ENCODE measurements at regions not wholly inside any gene's neighbourhood (a gene's known extent, or its start where the extent isn't known, plus 50 kb on each side); places are given as distances from the start of the nearest gene placed in this dataset.

GRCh38 chr6:5904532-5904931 is 102.2 kb downstream of the NRN1 start:
- Histone ChIP-seq H3K27me3 (ENCODE audit: control insufficient read depth, insufficient read depth, low read length) (no peaks in the 10 kb centered on the region), H3K27ac (ENCODE audit: insufficient read depth, low read length) (no peak overlapping the region), H3K79me2 (ENCODE audit: control insufficient read depth, insufficient read depth, low read length) (no peaks in the 10 kb centered on the region), H3K4me2 (ENCODE audit: extremely low read depth, insufficient read depth, low read length) (no peak overlapping the region), H3K4me3 (replicated peaks in 1 of 4; ENCODE audit: control extremely low read depth in 1 of 4, insufficient read depth in 1 of 4, low read depth in 3 of 4, low read length in 4 of 4) (no peak overlapping the region), H3K4me1 (ENCODE audit: control insufficient read depth, extremely low read depth, insufficient read depth, low read length) (peaks cover 9% of the 10 kb centered on the region), H3K36me3 (ENCODE audit: control insufficient read depth, insufficient read depth, low read length) (no peaks in the 10 kb centered on the region), H2AFZ (ENCODE audit: low read length) (no peak overlapping the region), H3K9ac (ENCODE audit: insufficient read depth, low read length) (no peak overlapping the region), H4K20me1 (ENCODE audit: control insufficient read depth, extremely low read depth, insufficient read depth, low read length) (no peaks in the 10 kb centered on the region), H3K9me3 (ENCODE audit: control insufficient read depth, insufficient read depth, low read depth, low read length) (no peaks in the 10 kb centered on the region)
- no peak for DNase-seq (ENCODE audit: low read depth in 2 of 2)
- no peak for TF ChIP-seq CTCF (conservative IDR thresholded peaks at IDR 0.05 in 1 of 2, IDR thresholded peaks at IDR 0.05 in 1 of 2; ENCODE audit: low read depth in 1 of 2, low read length in 2 of 2)
- TF ChIP-seq EZH2 (IDR thresholded peaks at IDR 0.05; ENCODE audit: low read length, missing control alignments): no peak

- Histone ChIP-seq H3K79me2 (ENCODE audit: control insufficient read depth, insufficient read depth, low read length) (no peaks in the 10 kb centered on the region), H3K4me2 (ENCODE audit: extremely low read depth, insufficient read depth, low read length) (no peak overlapping the region), H3K9me3 (ENCODE audit: control insufficient read depth, insufficient read depth, low read depth, low read length) (no peaks in the 10 kb centered on the region), H2AFZ (ENCODE audit: low read length) (no peak overlapping the region), H3K9ac (ENCODE audit: insufficient read depth, low read length) (no peak overlapping the region), H4K20me1 (ENCODE audit: control insufficient read depth, extremely low read depth, insufficient read depth, low read length) (no peaks in the 10 kb centered on the region), H3K4me3 (replicated peaks in 1 of 4; ENCODE audit: control extremely low read depth in 1 of 4, insufficient read depth in 1 of 4, low read depth in 3 of 4, low read length in 4 of 4) (no peak overlapping the region), H3K27ac (ENCODE audit: insufficient read depth, low read length) (no peak overlapping the region), H3K4me1 (ENCODE audit: control insufficient read depth, extremely low read depth, insufficient read depth, low read length) (no peaks in the 10 kb centered on the region), H3K27me3 (ENCODE audit: control insufficient read depth, insufficient read depth, low read length) (no peaks in the 10 kb centered on the region), H3K36me3 (ENCODE audit: control insufficient read depth, insufficient read depth, low read length) (no peaks in the 10 kb centered on the region)
- TF ChIP-seq EZH2 (IDR thresholded peaks at IDR 0.05; ENCODE audit: low read length, missing control alignments) (no peak), CTCF (conservative IDR thresholded peaks at IDR 0.05 in 1 of 2, IDR thresholded peaks at IDR 0.05 in 1 of 2; ENCODE audit: low read depth in 1 of 2, low read length in 2 of 2) (no peak)
- no peak for DNase-seq (ENCODE audit: low read depth in 2 of 2)
These were observed 107.3 kb downstream of the NRN1 start for GRCh38 chr6:5899216-5900045.

GRCh38 chr6:5898563-5898962 is 108.2 kb downstream of the NRN1 start:
- no peaks in the 10 kb centered on the region for H3K79me2 ChIP-seq (ENCODE audit: control insufficient read depth, insufficient read depth, low read length)
- no peak overlapping the region for H3K9ac ChIP-seq (ENCODE audit: insufficient read depth, low read length)
- H3K27ac ChIP-seq (ENCODE audit: insufficient read depth, low read length): no peak overlapping the region
- H3K4me3 ChIP-seq (replicated peaks in 1 of 4; ENCODE audit: control extremely low read depth in 1 of 4, insufficient read depth in 1 of 4, low read depth in 3 of 4, low read length in 4 of 4): no peak overlapping the region
- no peak overlapping the region for H3K4me2 ChIP-seq (ENCODE audit: extremely low read depth, insufficient read depth, low read length)
- TF ChIP-seq CTCF (conservative IDR thresholded peaks at IDR 0.05 in 1 of 2, IDR thresholded peaks at IDR 0.05 in 1 of 2; ENCODE audit: low read depth in 1 of 2, low read length in 2 of 2) (no peak), EZH2 (IDR thresholded peaks at IDR 0.05; ENCODE audit: low read length, missing control alignments) (no peak)
- H3K36me3 ChIP-seq (ENCODE audit: control insufficient read depth, insufficient read depth, low read length): no peaks in the 10 kb centered on the region
- no peak for DNase-seq (ENCODE audit: low read depth in 2 of 2)
- H3K27me3 ChIP-seq (ENCODE audit: control insufficient read depth, insufficient read depth, low read length): no peaks in the 10 kb centered on the region
- no peaks in the 10 kb centered on the region for H3K9me3 ChIP-seq (ENCODE audit: control insufficient read depth, insufficient read depth, low read depth, low read length)
- H3K4me1 ChIP-seq (ENCODE audit: control insufficient read depth, extremely low read depth, insufficient read depth, low read length): no peaks in the 10 kb centered on the region
- no peak overlapping the region for H2AFZ ChIP-seq (ENCODE audit: low read length)
- no peaks in the 10 kb centered on the region for H4K20me1 ChIP-seq (ENCODE audit: control insufficient read depth, extremely low read depth, insufficient read depth, low read length)

Measured in fibroblast of lung (primary cell).